HG03159 (cell line): ENCODE measurements at regions not wholly inside any gene's neighbourhood (a gene's known extent, or its start where the extent isn't known, plus 50 kb on each side); places are given as distances from the start of the nearest gene placed in this dataset.
"Not testable (repeated sequence)": the region's sequence is repeated elsewhere in the genome, so short reads cannot be mapped to it uniquely, and the experiment has no call there.

Experiments used
- ATAC-seq: cut with Tn5 transposase; IDR thresholded peaks from one replicate; pipeline ENCODE4 v1.9.1; 2021; ENCODE audit warnings: mild to moderate bottlenecking, moderate library complexity; ENCODE audit not compliant: unreplicated experiment

DNA sequence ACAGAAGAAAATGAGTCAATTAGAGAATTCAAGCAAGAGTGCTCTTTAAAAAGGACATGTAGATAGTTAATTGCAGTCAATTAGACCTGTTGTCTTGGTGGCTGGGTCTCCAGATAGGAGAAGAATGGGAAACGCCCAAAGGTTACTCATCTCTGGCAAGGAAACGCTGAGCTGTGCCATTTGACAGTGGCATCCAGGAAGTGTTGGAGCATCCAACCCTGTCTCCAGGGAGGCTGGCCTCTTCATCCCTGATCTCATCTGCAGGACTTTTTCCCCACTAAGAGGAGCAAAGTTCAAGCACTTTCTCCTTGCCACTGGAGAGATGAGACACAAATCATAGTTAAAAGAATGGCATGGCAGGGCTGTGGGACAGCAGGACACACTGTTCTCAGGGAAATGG, 111.7 kb upstream of the MSX2 start:
- ATAC-seq: no peak

DNA sequence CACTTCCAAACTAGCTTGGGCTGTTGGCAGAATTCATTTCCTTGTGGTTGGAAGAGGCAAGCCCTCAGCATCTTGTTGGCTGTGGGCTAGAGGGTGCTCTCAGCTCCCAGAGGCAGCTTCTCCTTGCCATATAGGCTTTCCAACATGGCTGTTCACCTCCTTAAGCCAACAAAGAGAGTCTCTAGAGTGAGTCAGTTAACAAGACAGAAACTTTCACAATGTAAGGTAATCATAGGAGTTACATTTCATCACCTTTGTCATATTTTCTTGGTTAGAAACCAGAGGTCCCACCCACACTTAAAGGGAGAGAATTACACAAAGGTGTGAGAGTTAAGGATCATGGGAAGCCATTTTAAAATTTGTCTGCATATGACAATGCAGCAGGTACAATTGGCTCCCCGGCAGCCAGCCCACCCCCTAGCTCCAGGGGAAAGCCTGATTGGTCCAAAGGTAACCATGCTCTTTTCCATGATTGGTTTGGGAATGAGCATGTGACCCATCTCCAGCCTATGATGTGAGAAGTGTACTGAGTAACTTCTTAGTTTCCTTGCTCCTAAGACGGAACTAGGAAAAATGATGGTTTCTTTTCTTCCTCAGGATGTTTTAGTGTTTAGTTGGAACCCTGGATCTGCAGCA, 109.8 kb upstream of the MSX2 start:
- no peak for ATAC-seq

DNA sequence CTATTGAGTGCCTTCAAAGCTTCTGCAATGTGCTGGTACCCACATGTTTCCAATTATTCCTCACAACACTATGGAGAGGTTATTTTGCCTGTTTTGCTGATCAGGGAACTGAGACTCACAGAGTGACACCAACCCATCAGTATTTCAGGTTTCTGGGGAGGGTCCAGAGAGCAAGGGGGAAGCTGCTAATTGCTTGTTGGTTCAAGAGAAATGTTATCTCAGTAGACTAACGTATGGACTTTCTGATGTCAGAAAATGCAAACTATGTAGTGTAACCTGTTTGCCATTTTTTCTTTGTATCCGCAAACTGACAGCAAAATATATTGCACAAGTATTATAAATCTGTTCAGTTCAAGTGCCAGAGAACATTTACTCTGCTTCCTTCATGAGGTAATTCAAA, 108.3 kb upstream of the MSX2 start:
- ATAC-seq: no peak

DNA sequence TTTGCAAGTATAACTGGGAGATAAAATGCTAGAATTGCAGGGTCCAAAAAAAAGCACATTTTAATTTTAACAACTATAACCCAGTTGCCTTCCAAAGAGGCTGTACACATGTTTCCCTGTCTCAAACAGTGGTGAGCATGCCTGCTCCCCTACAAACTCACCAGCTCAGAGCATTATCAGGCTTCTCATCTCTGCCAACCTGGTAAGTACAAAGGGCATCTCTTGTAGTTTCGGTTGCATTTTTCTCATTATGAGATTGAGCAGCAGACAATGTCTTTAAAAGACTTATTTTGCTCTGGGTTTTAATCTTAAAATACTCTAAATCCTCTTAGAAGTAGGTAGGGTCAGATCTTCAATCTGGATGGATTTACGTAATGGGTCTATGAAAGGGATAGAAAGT, 107.1 kb upstream of the MSX2 start:
- ATAC-seq: no peak

DNA sequence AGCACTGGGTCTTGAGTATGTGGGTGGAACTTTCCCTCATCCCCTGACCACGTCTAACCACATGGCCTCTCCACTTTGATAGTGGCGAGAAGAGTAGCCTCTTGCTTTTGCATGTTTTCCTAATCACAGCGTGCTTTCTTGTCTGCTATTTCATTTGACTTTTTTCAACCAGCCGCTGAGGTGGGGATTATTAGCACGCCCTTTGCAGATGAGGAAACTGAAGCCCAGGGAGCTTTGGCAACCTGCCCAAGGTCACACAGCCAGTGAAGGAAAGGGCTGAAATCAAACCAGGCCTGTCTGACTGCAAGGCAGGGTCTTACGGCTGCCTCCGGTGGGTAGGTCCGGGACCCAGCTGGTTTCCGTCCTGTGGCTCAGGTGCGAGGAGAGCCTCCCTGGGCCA, 106.5 kb upstream of the MSX2 start:
- ATAC-seq: no peak

DNA sequence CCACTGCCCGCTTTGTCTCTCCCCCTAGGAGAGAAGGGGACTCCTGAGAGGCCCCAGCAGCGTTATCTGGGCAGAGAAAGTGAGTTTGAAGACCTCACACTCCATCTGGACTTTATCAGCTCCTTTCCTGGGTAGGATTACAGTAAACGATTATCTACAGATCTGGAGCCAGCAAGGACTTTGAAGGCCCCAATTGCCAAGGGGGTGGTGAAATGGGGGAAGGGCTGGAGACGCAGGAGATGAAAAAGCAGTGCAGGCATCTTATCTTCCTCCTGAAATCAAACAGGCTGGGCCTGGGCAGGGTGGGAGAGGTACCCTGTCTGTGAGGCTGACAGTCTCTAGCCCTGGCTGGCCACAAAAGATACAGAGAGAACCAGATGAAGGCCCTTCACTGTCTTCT, 105.8 kb upstream of the MSX2 start:
- ATAC-seq: no peak

DNA sequence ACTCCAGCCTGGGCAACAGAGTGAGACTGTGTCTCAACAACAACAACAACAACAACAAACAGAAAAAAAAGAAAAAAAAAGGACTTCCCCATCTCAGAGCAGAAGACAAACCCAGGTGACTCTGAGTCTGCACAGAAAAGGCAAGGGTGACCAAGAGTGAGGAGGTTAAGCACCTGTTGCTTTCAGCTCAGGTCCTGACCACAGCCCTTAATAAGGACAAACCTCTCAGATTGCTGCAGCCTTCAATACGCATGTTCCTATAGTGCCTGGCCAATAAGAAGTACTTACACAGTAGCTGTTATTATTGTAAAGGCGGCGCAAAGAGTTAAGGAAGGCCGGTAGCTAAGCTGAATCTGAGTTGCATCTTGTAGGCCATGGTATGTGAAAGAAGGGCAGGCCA, 102.3 kb upstream of the MSX2 start:
- ATAC-seq: no peak

DNA sequence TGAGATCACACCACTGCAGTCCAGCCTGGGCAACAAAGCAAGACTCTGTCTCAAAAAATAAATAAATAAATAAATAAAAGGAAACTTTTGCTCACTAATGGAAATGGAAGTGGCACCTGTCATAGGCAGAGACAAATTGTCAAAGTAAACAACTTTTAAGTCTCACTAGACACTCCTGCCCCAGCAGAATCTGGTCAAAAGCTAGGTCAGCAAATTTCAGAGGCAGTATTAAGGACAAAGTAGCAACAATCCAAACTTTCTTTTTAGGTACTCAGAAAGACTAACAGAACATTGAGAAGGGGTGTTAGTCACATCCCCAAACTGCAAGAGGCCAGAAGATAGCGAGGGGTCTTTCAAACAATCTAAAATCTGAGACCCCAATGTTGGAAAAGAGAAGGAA, 101.4 kb upstream of the MSX2 start:
- ATAC-seq: no peak

DNA sequence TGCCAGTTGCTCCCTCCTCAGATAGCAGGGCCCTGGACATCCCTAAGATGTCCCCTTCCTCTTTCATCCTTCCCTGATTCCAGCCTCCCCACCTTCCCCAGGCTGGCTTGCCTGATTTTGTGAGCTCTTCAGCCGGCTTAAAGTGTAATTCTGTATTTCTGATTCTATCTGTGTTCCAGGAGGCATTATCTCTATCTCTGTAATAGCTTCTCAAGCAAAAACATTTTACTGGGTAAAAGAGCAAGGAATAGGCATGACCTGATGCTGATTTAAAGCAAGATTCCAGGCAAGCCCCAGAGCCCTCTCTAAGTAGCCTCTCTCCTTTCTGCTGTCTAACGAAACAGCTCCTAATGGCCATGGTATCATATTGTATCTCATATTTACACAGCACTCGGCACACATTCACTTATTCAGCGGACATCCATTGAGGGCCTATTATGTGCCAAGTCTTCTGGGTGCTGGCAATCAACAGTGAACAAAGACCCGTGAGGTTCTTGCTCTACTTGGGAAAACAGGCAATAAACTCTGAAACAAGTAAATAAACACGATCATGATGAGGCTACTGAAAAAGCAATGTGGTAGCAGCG, 100.9 kb upstream of the MSX2 start:
- ATAC-seq: no peak

DNA sequence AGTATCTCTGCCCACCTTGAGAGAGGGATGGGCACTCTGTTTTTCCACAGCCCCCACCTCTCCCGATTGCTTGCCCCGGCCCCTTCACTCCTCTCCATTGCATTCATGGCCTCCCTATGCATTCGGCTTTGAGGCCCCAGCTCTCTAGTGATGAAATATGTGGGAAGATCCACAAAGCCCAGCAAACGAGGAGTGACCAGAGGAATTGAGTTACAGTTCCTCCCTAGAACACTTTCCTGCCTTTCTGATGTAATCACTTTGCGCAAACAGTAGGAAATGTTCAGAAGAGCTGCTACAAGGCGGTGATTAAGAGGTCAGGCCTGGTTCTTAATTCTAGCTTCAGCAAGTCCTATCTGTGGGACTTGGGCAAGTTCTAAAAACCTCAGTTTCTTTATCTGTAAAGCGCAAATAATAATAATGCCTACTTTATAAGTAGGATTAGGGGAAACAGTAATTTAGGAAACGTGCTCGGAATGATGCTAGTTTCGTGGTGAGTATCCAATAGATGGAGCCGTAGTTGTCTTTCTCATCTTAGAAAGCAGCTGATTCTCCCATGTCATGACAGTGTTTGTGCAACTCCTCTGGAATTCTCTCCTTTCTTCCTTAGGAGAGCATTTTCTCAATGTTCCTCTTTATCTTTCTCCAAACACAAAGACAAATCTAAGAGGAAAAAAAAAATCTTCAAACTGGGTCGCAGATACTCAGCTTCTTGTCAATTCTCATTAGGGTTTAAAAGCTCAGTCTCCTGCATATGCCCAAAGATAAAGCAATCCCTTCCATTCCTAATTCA, 99.5 kb upstream of the MSX2 start:
- ATAC-seq: no peak

DNA sequence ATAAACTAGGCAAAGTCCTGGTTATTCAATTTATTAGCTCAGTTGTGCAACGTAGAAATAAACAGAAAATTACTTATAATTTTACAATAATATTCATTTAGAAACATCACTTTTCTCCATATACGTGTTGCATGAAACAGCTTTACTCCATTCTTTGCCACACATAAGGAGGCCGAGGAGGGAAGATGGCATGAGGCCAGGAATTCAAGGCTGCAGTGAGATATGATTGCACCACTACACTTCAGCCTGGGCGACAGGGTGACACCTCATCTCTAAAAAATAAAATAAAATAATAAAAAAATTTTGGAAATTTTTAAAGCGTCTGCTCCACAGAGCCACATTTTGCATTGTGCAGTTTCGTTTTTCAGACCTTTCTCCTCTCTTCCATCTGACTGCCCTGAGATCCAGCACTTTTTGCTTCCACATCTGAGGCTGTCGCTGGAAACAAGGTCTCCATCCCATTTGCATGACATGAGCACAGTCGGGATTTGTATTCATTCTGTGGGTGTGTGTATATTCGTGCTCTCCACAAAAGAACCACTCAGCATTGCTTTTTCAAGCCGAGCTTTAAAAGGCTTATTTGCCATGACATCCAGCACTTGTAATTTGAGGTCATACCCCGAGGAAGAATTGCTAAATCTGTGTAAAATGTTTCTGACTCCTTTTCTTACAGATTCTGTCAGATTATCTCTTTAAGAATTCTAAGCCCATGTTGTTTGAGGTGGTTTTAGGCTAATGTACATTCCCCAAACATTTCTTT, 98.6 kb upstream of the MSX2 start:
- no peak for ATAC-seq

DNA sequence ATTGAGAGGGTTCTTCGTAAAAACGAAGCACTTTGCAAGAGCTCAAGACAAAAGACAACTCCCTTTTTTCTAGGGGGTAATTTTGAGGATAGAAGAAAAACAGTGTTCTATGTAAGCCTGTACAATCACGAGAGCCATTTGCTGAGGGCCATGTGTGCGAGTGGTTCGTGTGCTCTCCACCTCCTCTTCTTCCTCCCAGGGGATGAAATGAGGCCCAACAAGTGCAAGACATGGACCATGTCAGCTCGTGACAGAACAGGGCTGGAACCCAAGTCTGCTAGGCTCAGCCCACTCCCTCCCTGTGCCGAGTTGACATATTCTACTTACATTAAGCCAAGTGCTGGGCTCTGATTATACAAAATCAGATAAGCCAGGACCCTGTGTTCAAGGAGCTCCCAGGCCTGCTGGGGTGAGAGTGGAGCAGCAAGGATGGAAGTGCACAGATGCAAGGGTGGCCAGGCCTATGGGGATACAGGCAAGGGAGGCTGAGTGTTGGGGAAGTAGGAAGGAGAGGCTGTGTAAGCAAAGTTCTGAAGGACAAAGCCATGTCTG, 97.9 kb upstream of the MSX2 start:
- ATAC-seq: no peak

DNA sequence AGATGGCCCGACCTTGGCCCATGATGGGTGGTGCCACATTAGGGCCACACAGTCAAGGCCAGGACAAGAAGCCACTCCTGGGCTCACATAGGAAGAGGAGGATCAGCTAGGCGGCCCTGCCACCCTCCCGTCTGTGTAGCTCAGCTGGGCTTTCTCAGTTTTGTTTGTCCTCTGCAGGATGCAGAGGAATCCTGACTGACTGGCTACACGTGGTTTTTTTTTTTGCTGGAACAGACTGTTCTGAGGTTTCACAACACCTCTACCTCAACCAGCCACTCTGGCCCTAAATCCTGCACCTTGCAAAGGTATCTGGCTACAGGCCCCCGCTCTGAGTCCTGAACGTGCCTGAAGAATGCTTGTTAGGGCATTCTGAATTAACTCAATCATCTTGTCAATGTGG, 88.3 kb upstream of the MSX2 start:
- ATAC-seq: no peak

DNA sequence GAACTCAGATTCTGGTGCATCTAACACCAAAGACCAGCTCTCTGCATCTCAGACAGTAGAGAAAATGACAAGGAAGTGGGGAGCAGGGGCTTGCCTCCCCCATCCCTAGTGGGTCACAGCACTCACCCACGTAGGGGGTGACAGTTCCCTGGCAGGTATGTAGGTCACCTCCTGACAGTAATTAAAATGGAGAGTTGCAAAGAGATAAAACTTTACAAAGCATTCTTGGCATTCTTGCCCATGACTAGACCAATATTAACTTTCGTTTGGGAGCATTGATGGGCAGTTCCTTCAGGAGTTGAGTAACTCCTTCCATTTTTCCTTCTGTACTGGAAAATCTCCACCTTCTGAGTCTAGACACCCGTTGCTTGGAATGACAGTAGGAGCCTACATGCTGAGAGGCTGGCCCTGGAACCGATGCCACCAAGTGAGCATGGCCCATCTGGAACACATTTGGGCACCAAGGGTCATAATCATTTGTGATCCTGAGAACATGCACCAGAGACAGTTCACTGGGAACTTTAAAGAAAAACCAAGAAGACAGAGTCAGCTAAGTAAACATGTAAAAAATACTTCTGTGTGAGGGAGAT, 81.5 kb upstream of the MSX2 start:
- ATAC-seq: no peak

DNA sequence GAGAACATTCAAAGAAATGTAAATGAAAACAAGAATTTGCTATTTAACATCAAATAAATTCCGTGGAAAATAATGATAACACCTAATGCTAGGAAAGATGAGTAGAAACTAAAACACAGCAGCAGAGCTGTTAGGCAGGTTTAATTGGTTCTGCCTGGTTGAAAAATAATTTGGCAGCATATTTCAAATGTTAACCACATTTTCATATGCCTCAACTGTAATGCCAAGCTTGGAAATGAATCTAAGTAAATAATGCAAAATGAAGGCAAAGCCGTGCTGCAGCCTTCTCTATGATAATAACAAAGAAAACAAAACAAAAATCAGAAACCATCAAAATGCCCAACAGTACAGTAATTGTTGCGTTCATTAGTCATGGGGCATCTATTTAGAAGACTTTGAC, 79.9 kb upstream of the MSX2 start:
- no peak for ATAC-seq

DNA sequence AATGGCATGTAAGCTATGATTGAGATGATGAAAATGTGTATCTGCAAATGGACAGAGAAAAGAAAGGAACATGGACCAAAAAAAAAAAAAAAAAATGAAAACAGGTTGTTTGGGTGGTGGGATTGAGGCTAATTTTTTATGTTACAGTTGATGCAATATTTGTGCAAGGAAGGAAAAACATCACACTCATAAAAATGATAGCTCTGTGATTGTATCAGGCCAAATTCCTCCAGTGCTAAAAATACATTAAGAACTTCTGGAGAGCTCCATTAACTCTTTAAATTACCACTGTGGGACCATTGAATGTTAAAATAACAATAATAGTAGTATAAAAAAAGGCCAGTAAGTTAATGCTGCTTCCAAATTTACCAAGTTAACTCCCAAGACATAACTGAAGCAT, 79.5 kb upstream of the MSX2 start:
- ATAC-seq: no peak

DNA sequence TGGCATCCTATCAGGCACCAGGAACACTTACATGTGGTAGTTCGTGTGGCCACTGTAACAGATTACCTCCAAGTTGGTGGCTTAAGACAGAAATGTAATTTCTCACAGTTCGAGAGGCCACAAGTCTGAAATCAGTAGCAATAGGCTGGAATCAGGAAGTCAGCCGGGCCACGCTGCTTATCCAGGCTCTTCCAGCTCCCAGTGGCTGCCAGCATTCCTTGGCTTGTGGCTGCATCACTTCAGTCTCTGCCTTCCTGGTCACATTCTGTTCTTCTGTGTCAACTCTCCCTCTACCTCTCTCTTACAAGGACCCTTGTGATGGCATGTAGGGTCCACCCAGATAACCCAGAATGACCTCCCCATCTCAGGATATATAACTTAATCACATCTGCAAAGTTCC, 78.7 kb upstream of the MSX2 start:
- ATAC-seq: no peak

DNA sequence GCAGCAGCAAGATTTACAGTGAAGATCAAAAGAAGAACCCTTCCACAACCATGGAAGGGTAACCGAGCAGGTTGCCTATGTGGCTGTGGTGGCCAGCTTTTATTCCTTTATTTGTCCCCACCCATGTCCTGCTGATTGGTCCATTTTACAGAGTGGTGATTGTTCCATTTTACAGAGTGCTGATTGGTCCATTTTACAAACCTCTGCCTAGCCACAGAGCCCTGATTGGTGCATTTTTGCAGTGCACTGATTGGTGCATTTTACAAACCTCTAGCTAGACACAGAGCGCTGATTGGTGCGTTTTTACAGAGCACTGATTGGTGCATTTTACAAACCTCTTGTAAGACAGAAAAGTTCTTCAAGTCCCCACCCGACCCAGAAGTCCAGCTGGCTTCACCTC, 75.8 kb upstream of the MSX2 start:
- not testable (repeated sequence) for ATAC-seq

DNA sequence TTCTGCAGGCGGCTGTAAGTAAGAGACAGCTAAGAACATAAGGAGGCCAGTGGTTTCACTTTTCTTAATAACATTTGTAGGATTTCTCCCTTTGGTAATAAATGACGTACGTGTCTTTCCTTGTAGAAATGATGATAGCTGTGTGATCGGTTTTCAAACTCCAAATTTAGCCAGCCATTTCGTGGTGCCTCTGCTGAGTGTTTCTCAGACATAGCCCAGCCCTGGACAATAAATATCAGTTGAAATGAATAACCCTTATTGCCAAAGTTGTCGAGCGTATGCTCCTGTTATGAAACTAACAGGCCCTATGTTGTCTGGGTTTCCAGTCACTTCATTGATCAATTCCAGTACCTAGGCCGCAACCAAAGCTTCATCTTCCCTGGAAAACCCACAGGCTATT, 75.0 kb upstream of the MSX2 start:
- ATAC-seq: no peak

DNA sequence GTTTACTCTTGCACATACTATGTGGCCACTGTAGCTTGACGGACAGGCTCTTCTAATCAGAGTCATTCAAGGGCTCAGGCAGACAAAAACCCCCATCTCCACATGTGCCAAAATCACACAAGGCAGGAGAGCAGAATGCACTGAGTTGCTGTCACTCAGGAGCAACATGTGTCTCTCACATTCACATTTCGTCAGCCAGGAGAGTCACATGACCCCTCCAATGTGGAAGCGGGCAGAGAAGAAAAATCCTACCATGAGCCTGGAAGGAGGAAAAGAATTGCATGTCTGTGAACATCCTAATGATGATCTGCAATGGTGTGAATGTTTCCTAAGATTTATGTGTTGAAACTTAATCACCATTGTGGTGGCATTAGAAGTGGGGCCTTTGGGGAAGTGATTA, 69.9 kb upstream of the MSX2 start:
- ATAC-seq: no peak

DNA sequence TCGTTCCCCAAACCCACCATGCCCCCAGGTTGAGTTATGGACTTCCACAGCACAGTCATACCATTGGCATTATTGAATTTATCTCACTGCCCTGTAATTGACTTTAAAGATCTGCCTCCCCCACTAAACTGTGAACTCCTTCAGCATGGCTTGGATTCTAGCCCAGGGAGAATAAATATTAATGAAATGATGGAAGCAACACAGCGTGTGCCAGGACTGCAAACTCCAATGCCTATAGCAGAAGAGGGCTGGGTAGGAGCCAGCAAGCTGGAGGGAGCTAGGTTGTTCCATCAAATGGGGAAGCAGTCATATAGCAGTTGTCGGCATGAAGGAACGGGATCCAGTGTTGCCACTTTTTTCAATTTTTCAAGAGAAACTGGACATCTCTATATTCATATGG, 69.0 kb upstream of the MSX2 start:
- ATAC-seq: no peak
